ENCODE measurements at regions not wholly inside any gene's neighbourhood (a gene's known extent, or its start where the extent isn't known, plus 50 kb on each side); places are given as distances from the start of the nearest gene placed in this dataset.
"Not testable (repeated sequence)": the region's sequence is repeated elsewhere in the genome, so short reads cannot be mapped to it uniquely, and the experiment has no call there.

GRCh38 chr10:27341001-27341400 lies 100.4 kb upstream of the ACBD5 start:
- DNase-seq = no peak

GRCh38 chr10:27335246-27335645 lies 94.6 kb upstream of the ACBD5 start:
- DNase-seq = not testable (repeated sequence)

GRCh38 chr10:27330074-27330473 lies 89.5 kb upstream of the ACBD5 start:
- no peak for DNase-seq

- DNase-seq = no peak
These were observed 88.3 kb upstream of the ACBD5 start for GRCh38 chr10:27328946-27329345.

GRCh38 chr10:27326748-27327147 lies 86.2 kb upstream of the ACBD5 start:
- DNase-seq = not testable (repeated sequence)

GRCh38 chr10:27319752-27320431 lies 79.3 kb upstream of the ACBD5 start:
- DNase-seq = peak; percentile 79

- DNase-seq = not testable (repeated sequence)
These were observed 78.5 kb upstream of the ACBD5 start for GRCh38 chr10:27319139-27319538.

- DNase-seq = not testable (repeated sequence)
These were observed 74.5 kb upstream of the ACBD5 start for GRCh38 chr10:27315082-27315481.

GRCh38 chr10:27313586-27313985 lies 73.0 kb upstream of the ACBD5 start:
- not testable (repeated sequence) for DNase-seq

GRCh38 chr10:27312854-27313253 lies 72.3 kb upstream of the ACBD5 start:
- no peak for DNase-seq

- not testable (repeated sequence) for DNase-seq
These were observed 71.2 kb upstream of the ACBD5 start for GRCh38 chr10:27311809-27312208.

- not testable (repeated sequence) for DNase-seq
These were observed 57.9 kb upstream of the ACBD5 start for GRCh38 chr10:27298522-27298850.

GRCh38 chr10:27297844-27298521 lies 57.4 kb upstream of the ACBD5 start:
- no peak for DNase-seq

GRCh38 chr10:27296285-27296684 lies 55.7 kb upstream of the ACBD5 start:
- DNase-seq = not testable (repeated sequence)

GRCh38 chr10:27291253-27291895 lies 50.8 kb upstream of the ACBD5 start:
- not testable (repeated sequence) for DNase-seq
